HepG2 (cell line): ENCODE measurements at regions not wholly inside any gene's neighbourhood (a gene's known extent, or its start where the extent isn't known, plus 50 kb on each side); places are given as distances from the start of the nearest gene placed in this dataset.

Experiments used
- ATAC-seq: fragments of 200-7000 bp; cut with Tn5 transposase; 3 replicates; pipeline ENCODE4 v1.9.1; 2020; ENCODE audit warnings: mild to moderate bottlenecking, moderate library complexity
- BruUV-seq: library from RNA; stranded (reverse); fragments of 400-500 nt; replicated peaks from 2 replicates; lab custom pipeline; 2021; lab: Mats Ljungman, UMichigan
- CTCF ChIA-PET: fragments of 300-600 bp; formaldehyde crosslinking; extraction: SDS; loops from one replicate; lab custom pipeline; 2021; ENCODE audit warnings: low total read pairs, inconsistent platforms, low intra/inter-chr PET ratio; lab: Yijun Ruan, JAX
- POLR2A ChIA-PET: fragments of 350-600 bp; sonication (Branson Sonifier 250); formaldehyde crosslinking; loops from one replicate; lab custom pipeline; 2020; ENCODE audit warnings: antibody characterized with exemption, inconsistent platforms; lab: Yijun Ruan, JAX
- DNase-seq: peaks from one replicate; pipeline ENCODE4 v3.0.0-alpha.2; 2015; ENCODE audit warnings: low spot score
- FAIRE-seq: peaks from 3 replicates; lab custom pipeline; 2011; peaks lifted over from hg19 to GRCh38; lab: Jason Lieb, UNC
- H2AFZ ChIP-seq: one replicate; pipeline ENCODE4 v1.6.1; 2011; ENCODE audit warnings: low read length, inconsistent platforms
- H3K27ac ChIP-seq: fragments of 300-600 bp; 3 replicates; pipeline ENCODE4 v1.8.0; 2011; ENCODE audit warnings: mixed run types, mild to moderate bottlenecking, mixed read lengths, low read length, inconsistent platforms; ENCODE audit not compliant: insufficient read depth; ENCODE audit errors: extremely low read length
- H3K27me3 ChIP-seq, 2 experiments: fragments of 200-600 bp in 1 of 2; 2 replicates in 1 of 2; 3 replicates in 1 of 2; pipeline versions ENCODE4 v1.6.0 to v1.8.0; 2011; ENCODE audit warnings: low read length in 2 of 2, mild to moderate bottlenecking in 2 of 2, moderate library complexity in 2 of 2, inconsistent platforms in 1 of 2; ENCODE audit not compliant: insufficient read depth in 2 of 2, control insufficient read depth in 1 of 2
- H3K36me3 ChIP-seq, 2 experiments: fragments of 200-600 bp in 1 of 2; replicated peaks in 1 of 2; 2 replicates in 1 of 2; 3 replicates in 1 of 2; pipeline versions ENCODE4 v1.5.1 to v1.8.0; 2011; ENCODE audit warnings: low read length in 2 of 2, inconsistent platforms in 1 of 2; ENCODE audit not compliant: insufficient read depth in 2 of 2, control insufficient read depth in 1 of 2
- H3K4me1 ChIP-seq: 2 replicates; pipeline ENCODE4 v1.5.1; 2012; ENCODE audit warnings: low read length, inconsistent platforms; ENCODE audit not compliant: insufficient read depth
- H3K4me2 ChIP-seq: 2 replicates; pipeline ENCODE4 v1.6.0; 2011; ENCODE audit warnings: low read depth, low read length, inconsistent platforms
- H3K4me3 ChIP-seq, 3 experiments: fragments of 200-600 bp in 1 of 3; sonication (generic), shearing (Covaris generic) in 1 of 3; replicated peaks in 1 of 3; 2 replicates each; pipeline ENCODE4 v1.5.1; 2011 to 2016; ENCODE audit warnings: low read length in 3 of 3, inconsistent platforms in 2 of 3, low read depth in 2 of 3, mild to moderate bottlenecking in 2 of 3, control low read depth in 1 of 3, mixed read lengths in 1 of 3; ENCODE audit not compliant: insufficient read depth in 1 of 3
- H3K79me2 ChIP-seq: one replicate; pipeline ENCODE4 v1.6.1; 2011; ENCODE audit warnings: low read length, inconsistent platforms; ENCODE audit not compliant: insufficient read depth
- H3K9ac ChIP-seq: 2 replicates; pipeline ENCODE4 v1.6.0; 2011; ENCODE audit warnings: mild to moderate bottlenecking, low read depth, low read length, inconsistent platforms; ENCODE audit not compliant: insufficient read depth
- H3K9me3 ChIP-seq: 2 replicates; pipeline ENCODE4 v1.5.1; 2012; ENCODE audit warnings: mild to moderate bottlenecking, low read length
- H4K20me1 ChIP-seq: 2 replicates; pipeline ENCODE4 v1.6.0; 2011; ENCODE audit warnings: inconsistent platforms, mild to moderate bottlenecking, low read length, moderate library complexity; ENCODE audit not compliant: insufficient read depth
- ARNTL ChIP-seq: sonication (generic); formaldehyde crosslinking; IDR thresholded peaks from 2 replicates; pipeline ENCODE4 v1.4.0; 2020; ENCODE audit warnings: mild to moderate bottlenecking, missing genetic modification reagents
- DNMT3B ChIP-seq: conservative IDR thresholded peaks from 2 replicates; pipeline ENCODE4 v1.6.1; 2016; ENCODE audit warnings: missing biosample characterization, control low read depth
- KLF12 ChIP-seq: sonication (generic); formaldehyde crosslinking; IDR thresholded peaks from 2 replicates; pipeline ENCODE4 v1.4.0; 2020; ENCODE audit warnings: missing genetic modification reagents, borderline replicate concordance
- NFYC ChIP-seq: IDR thresholded peaks from 2 replicates; pipeline ENCODE4 v1.6.1; 2016; ENCODE audit warnings: missing genetic modification reagents, missing compliant biosample characterization
- SMYD3 ChIP-seq: sonication (generic); formaldehyde crosslinking; IDR thresholded peaks from 2 replicates; pipeline ENCODE4 v1.8.1; 2023; ENCODE audit warnings: mild to moderate bottlenecking, missing genetic modification reagents
- SNRNP70 ChIP-seq: fragments of 200-400 bp; formaldehyde crosslinking; IDR thresholded peaks from 2 replicates; pipeline ENCODE4 v1.6.1; 2017; ENCODE audit warnings: mild to moderate bottlenecking, low read depth, low read length, moderate library complexity
- STAG1 ChIP-seq: sonication (generic); formaldehyde crosslinking; IDR thresholded peaks from 2 replicates; pipeline ENCODE4 v1.4.0; 2020; ENCODE audit warnings: missing genetic modification reagents
- ZBTB21 ChIP-seq: sonication (generic); formaldehyde crosslinking; IDR thresholded peaks from 2 replicates; pipeline ENCODE4 v1.4.0; 2020; ENCODE audit warnings: missing genetic modification reagents
- ZFP36 ChIP-seq: fragments of 150-350 bp; IDR thresholded peaks from 2 replicates; pipeline ENCODE4 v1.6.1; 2018; ENCODE audit warnings: borderline replicate concordance, low read length, low read depth; ENCODE audit not compliant: partially characterized antibody
- ZNF460 ChIP-seq: sonication (generic); formaldehyde crosslinking; IDR thresholded peaks from 2 replicates; pipeline ENCODE4 v1.5.1; 2020; ENCODE audit warnings: missing genetic modification reagents, mild to moderate bottlenecking, borderline replicate concordance
- ZNF550 ChIP-seq: sonication (generic); formaldehyde crosslinking; IDR thresholded peaks from 2 replicates; pipeline ENCODE4 v1.4.0; 2020; ENCODE audit warnings: mild to moderate bottlenecking, missing genetic modification reagents, borderline replicate concordance
- ZNF572 ChIP-seq: sonication (generic); formaldehyde crosslinking; IDR thresholded peaks from 2 replicates; pipeline ENCODE4 v1.5.1; 2020; ENCODE audit warnings: mild to moderate bottlenecking, missing genetic modification reagents
- ZNF614 ChIP-seq: IDR thresholded peaks from 2 replicates; pipeline ENCODE4 v1.6.1; 2018; ENCODE audit warnings: missing biosample characterization, missing genetic modification reagents, inconsistent platforms, borderline replicate concordance
- ZNF800 ChIP-seq: sonication (generic); formaldehyde crosslinking; IDR thresholded peaks from 2 replicates; pipeline ENCODE4 v1.4.0; 2020; ENCODE audit warnings: missing genetic modification reagents
- ZSCAN25 ChIP-seq: sonication (generic); formaldehyde crosslinking; IDR thresholded peaks from 2 replicates; pipeline ENCODE4 v1.8.0; 2022; ENCODE audit warnings: mild to moderate bottlenecking, missing genetic modification reagents
- WGBS: methylation state at CpG from one replicate; pipeline ENCODE4 v1.1.6; 2017; ENCODE audit warnings: low lambda C conversion rate; 5-methylcytosine and 5-hydroxymethylcytosine counted together
- in situ Hi-C: cut with HindIII; loops from 2 replicates; pipeline ENCODE4 v1.10.0; 2017; ENCODE audit warnings: low pct_unique_long_range_greater_than_20kb; ENCODE audit not compliant: extremely low pct_ligation_motif_present
- intact Hi-C: fragments of 100-400 bp; cut with micrococcal nuclease; formaldehyde crosslinking; loops from one replicate; pipeline ENCODE4 v1.10.0; 2022; ENCODE audit not compliant: unreplicated experiment
- TF ChIP-seq, protein P1 (sequence below): sonication (generic); formaldehyde crosslinking; IDR thresholded peaks from 2 replicates; pipeline ENCODE4 v1.5.0; 2020; ENCODE audit warnings: missing genetic modification reagents, mild to moderate bottlenecking, borderline replicate concordance

GRCh38 chr14:53793790-53794505 is 162.7 kb downstream of the BMP4 start:
- Histone ChIP-seq H3K4me1 (peaks cover 26% of the 10 kb centered on the region), H3K79me2 (no peaks in the 10 kb centered on the region), H3K27me3 (no peaks in the 10 kb centered on the region), H3K4me2 (no peak overlapping the region), H4K20me1 (no peaks in the 10 kb centered on the region), H3K4me3 (no peak overlapping the region), H2AFZ (no peak overlapping the region), H3K9me3 (no peaks in the 10 kb centered on the region), H3K9ac (no peak overlapping the region), H3K27ac (no peak overlapping the region), H3K36me3 (no peaks in the 10 kb centered on the region)
- no TSS peak for BruUV-seq
- intact Hi-C loops (no loop called here), in situ Hi-C loops (no loop called here)
- FAIRE-seq, result no peak
- TF ChIP-seq KLF12 (no peak), ZNF550 (CRISPR knock-in tag) (no peak), ZFP36 (no peak), ZNF614 (CRISPR knock-in tag) (no peak), ZSCAN25 (CRISPR knock-in tag) (no peak), SMYD3 (no peak), ARNTL (CRISPR knock-in tag) (no peak), ZNF460 (CRISPR knock-in tag) (no peak), DNMT3B (no peak), ZBTB21 (CRISPR knock-in tag) (no peak), ZNF572 (CRISPR knock-in tag) (no peak), NFYC (CRISPR knock-in tag) (no peak), ZNF800 (no peak), STAG1 (CRISPR knock-in tag) (no peak), SNRNP70 (no peak)
- TF ChIP-seq, protein P1, sequence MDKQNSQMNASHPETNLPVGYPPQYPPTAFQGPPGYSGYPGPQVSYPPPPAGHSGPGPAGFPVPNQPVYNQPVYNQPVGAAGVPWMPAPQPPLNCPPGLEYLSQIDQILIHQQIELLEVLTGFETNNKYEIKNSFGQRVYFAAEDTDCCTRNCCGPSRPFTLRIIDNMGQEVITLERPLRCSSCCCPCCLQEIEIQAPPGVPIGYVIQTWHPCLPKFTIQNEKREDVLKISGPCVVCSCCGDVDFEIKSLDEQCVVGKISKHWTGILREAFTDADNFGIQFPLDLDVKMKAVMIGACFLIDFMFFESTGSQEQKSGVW (CRISPR knock-in tag), result no peak
- ATAC-seq, result no peak
- peak; percentile 40 for DNase-seq
- POLR2A ChIA-PET, result interaction anchor here (0.5 kb wide), 1 partner anchor 160 kb away, joined by 3 read pairs; no protein-coding TSS in a partner anchor
- WGBS, result 73% methylated on average over 2 of the region's 2 CpGs
- CTCF ChIA-PET, result no interaction called here
